Adrenal gland (tissue), 5 donors: ENCODE measurements at regions not wholly inside any gene's neighbourhood (a gene's known extent, or its start where the extent isn't known, plus 50 kb on each side); places are given as distances from the start of the nearest gene placed in this dataset.

Source experiments
- POLR2A ChIP-seq, 2 donors: fragments of 450-650 bp; IDR thresholded peaks; one replicate each; pipeline ENCODE4 v1.6.1; 2017; ENCODE audit warnings: antibody characterized with exemption in 2 of 2, mild to moderate bottlenecking in 2 of 2, moderate library complexity in 1 of 2
- TF ChIP-seq, protein P1 (sequence below), 6 experiments: fragments of 450-650 bp in 4 of 6; fragments of 200-600 bp in 2 of 6; sonication (generic) in 1 of 6; IDR thresholded peaks; 1 replicate in 5 of 6; 2 replicates in 1 of 6; pipeline versions ENCODE4 v1.5.1 to v1.8.0; 2016 to 2021; ENCODE audit warnings: antibody characterized with exemption in 6 of 6, mild to moderate bottlenecking in 2 of 6, moderate library complexity in 1 of 6
- donor health status: DM: no; HTN: no; CAD: no.

DNA sequence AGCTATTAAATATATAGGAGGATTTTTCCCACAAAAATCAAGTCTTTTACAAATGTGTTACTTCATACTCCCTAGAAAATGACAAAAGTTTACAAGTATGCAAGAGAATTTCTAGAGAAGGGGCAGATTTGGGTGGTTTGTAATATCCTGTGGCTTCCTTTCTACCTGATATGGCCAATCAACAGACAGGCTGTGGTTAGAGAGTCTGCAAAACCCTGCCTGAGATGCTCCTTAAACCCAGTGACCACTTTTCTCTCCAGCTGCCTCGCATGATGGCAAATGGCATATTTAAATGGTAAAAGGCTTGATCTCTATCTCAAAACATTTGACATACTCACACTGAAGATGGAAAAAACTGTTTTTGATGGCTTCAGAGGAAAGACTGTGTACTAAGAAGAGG, 550.1 kb upstream of the ZNF462 start:
- TF ChIP-seq, protein P1, sequence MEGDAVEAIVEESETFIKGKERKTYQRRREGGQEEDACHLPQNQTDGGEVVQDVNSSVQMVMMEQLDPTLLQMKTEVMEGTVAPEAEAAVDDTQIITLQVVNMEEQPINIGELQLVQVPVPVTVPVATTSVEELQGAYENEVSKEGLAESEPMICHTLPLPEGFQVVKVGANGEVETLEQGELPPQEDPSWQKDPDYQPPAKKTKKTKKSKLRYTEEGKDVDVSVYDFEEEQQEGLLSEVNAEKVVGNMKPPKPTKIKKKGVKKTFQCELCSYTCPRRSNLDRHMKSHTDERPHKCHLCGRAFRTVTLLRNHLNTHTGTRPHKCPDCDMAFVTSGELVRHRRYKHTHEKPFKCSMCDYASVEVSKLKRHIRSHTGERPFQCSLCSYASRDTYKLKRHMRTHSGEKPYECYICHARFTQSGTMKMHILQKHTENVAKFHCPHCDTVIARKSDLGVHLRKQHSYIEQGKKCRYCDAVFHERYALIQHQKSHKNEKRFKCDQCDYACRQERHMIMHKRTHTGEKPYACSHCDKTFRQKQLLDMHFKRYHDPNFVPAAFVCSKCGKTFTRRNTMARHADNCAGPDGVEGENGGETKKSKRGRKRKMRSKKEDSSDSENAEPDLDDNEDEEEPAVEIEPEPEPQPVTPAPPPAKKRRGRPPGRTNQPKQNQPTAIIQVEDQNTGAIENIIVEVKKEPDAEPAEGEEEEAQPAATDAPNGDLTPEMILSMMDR (IDR thresholded peaks at IDR 0.05) = no peak
- no peak for TF ChIP-seq POLR2A (IDR thresholded peaks at IDR 0.05)
